Adipocyte (in vitro differentiated cells): ENCODE measurements at regions not wholly inside any gene's neighbourhood (a gene's known extent, or its start where the extent isn't known, plus 50 kb on each side); places are given as distances from the start of the nearest gene placed in this dataset.
A peak's percentile ranks its signal among the peaks of the same experiment; 100 is the strongest.

Experiments
- DNase-seq: peaks from one replicate; pipeline ENCODE4 v3.0.0-alpha.2; 2015; ENCODE audit warnings: low read depth
- H3K27me3 ChIP-seq: replicated peaks from 2 replicates; pipeline ENCODE4 v1.7.0; 2013; ENCODE audit warnings: mild to moderate bottlenecking, low read length, moderate library complexity; ENCODE audit not compliant: control insufficient read depth, insufficient read depth
- H3K36me3 ChIP-seq: 2 replicates; pipeline ENCODE4 v1.7.0; 2013; ENCODE audit warnings: low read length, mild to moderate bottlenecking, moderate library complexity; ENCODE audit not compliant: control insufficient read depth, insufficient read depth, severe bottlenecking
- H3K4me1 ChIP-seq: 2 replicates; pipeline ENCODE4 v1.7.0; 2013; ENCODE audit warnings: mild to moderate bottlenecking, low read length, moderate library complexity; ENCODE audit not compliant: control insufficient read depth, insufficient read depth
- H3K4me3 ChIP-seq: 2 replicates; pipeline ENCODE4 v1.7.0; 2013; ENCODE audit warnings: mild to moderate bottlenecking, low read length, moderate library complexity
- H3K9ac ChIP-seq: 2 replicates; pipeline ENCODE4 v1.7.0; 2013; ENCODE audit warnings: mild to moderate bottlenecking, low read length, moderate library complexity
- H3K9me3 ChIP-seq: 2 replicates; pipeline ENCODE4 v1.7.0; 2013; ENCODE audit warnings: mild to moderate bottlenecking, low read length, moderate library complexity; ENCODE audit not compliant: control insufficient read depth

- Histone ChIP-seq H3K4me3 (no peak overlapping the region), H3K9me3 (peaks cover 6% of the 10 kb centered on the region), H3K36me3 (no peaks in the 10 kb centered on the region), H3K4me1 (no peaks in the 10 kb centered on the region), H3K9ac (no peak overlapping the region), H3K27me3 (no peaks in the 10 kb centered on the region)
- DNase-seq: no peak
These were observed 215.5 kb upstream of the ZFP42 start for GRCh38 chr4:187780070-187780469.

- Histone ChIP-seq H3K36me3 (no peaks in the 10 kb centered on the region), H3K27me3 (no peaks in the 10 kb centered on the region), H3K9me3 (peaks cover 6% of the 10 kb centered on the region), H3K9ac (no peak overlapping the region), H3K4me1 (no peaks in the 10 kb centered on the region), H3K4me3 (no peak overlapping the region)
- no peak for DNase-seq
These were observed 213.2 kb upstream of the ZFP42 start for GRCh38 chr4:187782286-187782824.

- no peak overlapping the region for H3K9ac ChIP-seq
These were observed 209.4 kb upstream of the ZFP42 start for GRCh38 chr4:187786190-187786589.

GRCh38 chr4:187789078-187789477, 206.5 kb upstream of the ZFP42 start:
- H3K9me3 ChIP-seq: peaks cover 6% of the 10 kb centered on the region
- no peak overlapping the region for H3K4me3 ChIP-seq
- H3K9ac ChIP-seq: no peak overlapping the region
- no peaks in the 10 kb centered on the region for H3K4me1 ChIP-seq
- H3K27me3 ChIP-seq: no peaks in the 10 kb centered on the region
- DNase-seq: no peak
- no peaks in the 10 kb centered on the region for H3K36me3 ChIP-seq

More at GRCh38 chr4:187786190-187786589, 209.4 kb upstream of the ZFP42 start:
- H3K36me3 ChIP-seq: no peaks in the 10 kb centered on the region
- DNase-seq: no peak
- H3K9me3 ChIP-seq: peaks cover 6% of the 10 kb centered on the region
- no peak overlapping the region for H3K4me3 ChIP-seq
- H3K27me3 ChIP-seq: no peaks in the 10 kb centered on the region
- no peaks in the 10 kb centered on the region for H3K4me1 ChIP-seq

- Histone ChIP-seq H3K36me3 (no peaks in the 10 kb centered on the region), H3K27me3 (no peaks in the 10 kb centered on the region), H3K9ac (no peak overlapping the region), H3K9me3 (peaks cover 8% of the 10 kb centered on the region), H3K4me3 (no peak overlapping the region), H3K4me1 (no peaks in the 10 kb centered on the region)
- DNase-seq: no peak
These were observed 199.8 kb upstream of the ZFP42 start for GRCh38 chr4:187795737-187796136.

GRCh38 chr4:187798385-187798784, 197.2 kb upstream of the ZFP42 start:
- Histone ChIP-seq H3K27me3 (no peaks in the 10 kb centered on the region), H3K36me3 (no peaks in the 10 kb centered on the region), H3K9me3 (peaks cover 10% of the 10 kb centered on the region), H3K4me1 (no peaks in the 10 kb centered on the region), H3K9ac (no peak overlapping the region), H3K4me3 (no peak overlapping the region)
- DNase-seq: no peak

- Histone ChIP-seq H3K4me1 (no peaks in the 10 kb centered on the region), H3K27me3 (no peaks in the 10 kb centered on the region), H3K9me3 (peaks cover 10% of the 10 kb centered on the region), H3K36me3 (no peaks in the 10 kb centered on the region), H3K4me3 (no peak overlapping the region), H3K9ac (no peak overlapping the region)
- no peak for DNase-seq
These were observed 195.8 kb upstream of the ZFP42 start for GRCh38 chr4:187799735-187800134.

- peak; percentile 2 for DNase-seq
- Histone ChIP-seq H3K9me3 (no peaks in the 10 kb centered on the region), H3K36me3 (no peaks in the 10 kb centered on the region), H3K4me1 (no peaks in the 10 kb centered on the region), H3K9ac (no peak overlapping the region), H3K27me3 (no peaks in the 10 kb centered on the region), H3K4me3 (no peak overlapping the region)
These were observed 184.0 kb upstream of the ZFP42 start for GRCh38 chr4:187811591-187811990.

GRCh38 chr4:187814737-187815465, 180.7 kb upstream of the ZFP42 start:
- Histone ChIP-seq H3K4me1 (no peaks in the 10 kb centered on the region), H3K9me3 (no peaks in the 10 kb centered on the region), H3K9ac (peak overlapping the region; percentile 64), H3K36me3 (no peaks in the 10 kb centered on the region), H3K4me3 (peak overlapping the region; percentile 74), H3K27me3 (no peaks in the 10 kb centered on the region)
- DNase-seq: no peak

GRCh38 chr4:187826725-187827124, 168.8 kb upstream of the ZFP42 start:
- no peaks in the 10 kb centered on the region for H3K4me1 ChIP-seq
- H3K9me3 ChIP-seq: no peaks in the 10 kb centered on the region
- no peak overlapping the region for H3K9ac ChIP-seq
- H3K4me3 ChIP-seq: no peak overlapping the region
- DNase-seq: no peak
- no peaks in the 10 kb centered on the region for H3K36me3 ChIP-seq
- no peaks in the 10 kb centered on the region for H3K27me3 ChIP-seq

GRCh38 chr4:187827631-187828030, 167.9 kb upstream of the ZFP42 start:
- H3K27me3 ChIP-seq: no peaks in the 10 kb centered on the region
- no peaks in the 10 kb centered on the region for H3K36me3 ChIP-seq
- H3K9me3 ChIP-seq: peaks cover 7% of the 10 kb centered on the region
- H3K4me3 ChIP-seq: no peak overlapping the region
- no peak for DNase-seq
- H3K9ac ChIP-seq: no peak overlapping the region
- no peaks in the 10 kb centered on the region for H3K4me1 ChIP-seq

- Histone ChIP-seq H3K4me1 (no peaks in the 10 kb centered on the region), H3K9ac (no peak overlapping the region), H3K9me3 (peaks cover 5% of the 10 kb centered on the region), H3K4me3 (no peak overlapping the region), H3K27me3 (no peaks in the 10 kb centered on the region), H3K36me3 (no peaks in the 10 kb centered on the region)
- DNase-seq: no peak
These were observed 155.8 kb upstream of the ZFP42 start for GRCh38 chr4:187839765-187840164.
